OCI-LY3 (cell line): ENCODE measurements at regions not wholly inside any gene's neighbourhood (a gene's known extent, or its start where the extent isn't known, plus 50 kb on each side); places are given as distances from the start of the nearest gene placed in this dataset.

Source experiments
- EZH2phosphoT487 ChIP-seq: fragments of 200-600 bp; shearing (Covaris generic); IDR thresholded peaks from 2 replicates; pipeline ENCODE4 v1.6.1; 2018; ENCODE audit warnings: antibody characterized with exemption, mixed run types, low read depth
- TF ChIP-seq, protein P1 (sequence below): fragments of 200-600, 300-600 bp; sonication (generic); IDR thresholded peaks from 2 replicates; pipeline ENCODE4 v1.5.1; 2014; ENCODE audit warnings: antibody characterized with exemption, low read length, low read depth

- TF ChIP-seq, protein P1, sequence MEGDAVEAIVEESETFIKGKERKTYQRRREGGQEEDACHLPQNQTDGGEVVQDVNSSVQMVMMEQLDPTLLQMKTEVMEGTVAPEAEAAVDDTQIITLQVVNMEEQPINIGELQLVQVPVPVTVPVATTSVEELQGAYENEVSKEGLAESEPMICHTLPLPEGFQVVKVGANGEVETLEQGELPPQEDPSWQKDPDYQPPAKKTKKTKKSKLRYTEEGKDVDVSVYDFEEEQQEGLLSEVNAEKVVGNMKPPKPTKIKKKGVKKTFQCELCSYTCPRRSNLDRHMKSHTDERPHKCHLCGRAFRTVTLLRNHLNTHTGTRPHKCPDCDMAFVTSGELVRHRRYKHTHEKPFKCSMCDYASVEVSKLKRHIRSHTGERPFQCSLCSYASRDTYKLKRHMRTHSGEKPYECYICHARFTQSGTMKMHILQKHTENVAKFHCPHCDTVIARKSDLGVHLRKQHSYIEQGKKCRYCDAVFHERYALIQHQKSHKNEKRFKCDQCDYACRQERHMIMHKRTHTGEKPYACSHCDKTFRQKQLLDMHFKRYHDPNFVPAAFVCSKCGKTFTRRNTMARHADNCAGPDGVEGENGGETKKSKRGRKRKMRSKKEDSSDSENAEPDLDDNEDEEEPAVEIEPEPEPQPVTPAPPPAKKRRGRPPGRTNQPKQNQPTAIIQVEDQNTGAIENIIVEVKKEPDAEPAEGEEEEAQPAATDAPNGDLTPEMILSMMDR, result no peak
- no peak for TF ChIP-seq EZH2phosphoT487
These were observed 650.3 kb downstream of the AJAP1 start for GRCh38 chr1:5304702-5305101.
